ENCODE measurements at regions not wholly inside any gene's neighbourhood (a gene's known extent, or its start where the extent isn't known, plus 50 kb on each side); places are given as distances from the start of the nearest gene placed in this dataset.
"Not testable (repeated sequence)": the region's sequence is repeated elsewhere in the genome, so short reads cannot be mapped to it uniquely, and the experiment has no call there.

- no peaks in the 10 kb centered on the region for H3K36me3 Mint-ChIP-seq (ENCODE audit: insufficient read depth in 2 of 2)
- no peak overlapping the region for H3K27ac Mint-ChIP-seq
- ATAC-seq (replicated peaks in 1 of 2) (no peak), DNase-seq (no peak)
- no peaks in the 10 kb centered on the region for H3K27me3 Mint-ChIP-seq (ENCODE audit: low read depth)
- peaks cover 4 to 10% of the 10 kb centered on the region in 2 donors for H3K9me3 Mint-ChIP-seq
- no peaks in the 10 kb centered on the region for H3K4me1 Mint-ChIP-seq (ENCODE audit: low read depth)
- no peak overlapping the region for H3K4me3 Mint-ChIP-seq
Observed at GRCh38 chr2:107107351-107107750, 221.4 kb upstream of the ST6GAL2 start.

GRCh38 chr2:107108556-107108955 lies 222.6 kb upstream of the ST6GAL2 start:
- H3K4me1 Mint-ChIP-seq (ENCODE audit: low read depth) = no peaks in the 10 kb centered on the region
- DNase-seq (no peak), ATAC-seq (replicated peaks in 1 of 2) (no peak)
- H3K27me3 Mint-ChIP-seq (ENCODE audit: low read depth) = no peaks in the 10 kb centered on the region
- H3K9me3 Mint-ChIP-seq = peaks cover 4 to 10% of the 10 kb centered on the region in 2 donors
- H3K36me3 Mint-ChIP-seq (ENCODE audit: insufficient read depth in 2 of 2) = no peaks in the 10 kb centered on the region
- H3K4me3 Mint-ChIP-seq = no peak overlapping the region
- no peak overlapping the region for H3K27ac Mint-ChIP-seq

- Mint-ChIP-seq H3K27ac (no peak overlapping the region), H3K36me3 (ENCODE audit: insufficient read depth in 2 of 2) (no peaks in the 10 kb centered on the region), H3K4me1 (ENCODE audit: low read depth) (no peaks in the 10 kb centered on the region), H3K9me3 (peaks cover 0 to 4% of the 10 kb centered on the region in 2 donors), H3K27me3 (ENCODE audit: low read depth) (no peaks in the 10 kb centered on the region), H3K4me3 (no peak overlapping the region)
- no peak for ATAC-seq (replicated peaks in 1 of 2)
- DNase-seq = no peak
Observed at GRCh38 chr2:107111623-107112022, 225.7 kb upstream of the ST6GAL2 start.

- H3K36me3 Mint-ChIP-seq (ENCODE audit: insufficient read depth in 2 of 2) = no peaks in the 10 kb centered on the region
- H3K27me3 Mint-ChIP-seq (ENCODE audit: low read depth) = no peaks in the 10 kb centered on the region
- peaks cover 0 to 4% of the 10 kb centered on the region in 2 donors for H3K9me3 Mint-ChIP-seq
- ATAC-seq (replicated peaks in 1 of 2) (no peak), DNase-seq (no peak)
- no peak overlapping the region for H3K27ac Mint-ChIP-seq
- H3K4me3 Mint-ChIP-seq = no peak overlapping the region
- no peaks in the 10 kb centered on the region for H3K4me1 Mint-ChIP-seq (ENCODE audit: low read depth)
Observed at GRCh38 chr2:107112561-107112960, 226.6 kb upstream of the ST6GAL2 start.

- ATAC-seq (replicated peaks in 1 of 2) (no peak), DNase-seq (no peak)
- Mint-ChIP-seq H3K36me3 (ENCODE audit: insufficient read depth in 2 of 2) (no peaks in the 10 kb centered on the region), H3K9me3 (no peaks in the 10 kb centered on the region), H3K4me3 (no peak overlapping the region), H3K27ac (no peak overlapping the region), H3K27me3 (ENCODE audit: low read depth) (no peaks in the 10 kb centered on the region), H3K4me1 (ENCODE audit: low read depth) (no peaks in the 10 kb centered on the region)
Observed at GRCh38 chr2:107128381-107128780, 242.4 kb upstream of the ST6GAL2 start.

- no peak for DNase-seq
- ATAC-seq (replicated peaks in 1 of 2) = no peak
- no peaks in the 10 kb centered on the region for H3K27me3 Mint-ChIP-seq (ENCODE audit: low read depth)
- no peak overlapping the region for H3K27ac Mint-ChIP-seq
- no peak overlapping the region for H3K4me3 Mint-ChIP-seq
- H3K36me3 Mint-ChIP-seq (ENCODE audit: insufficient read depth in 2 of 2) = no peaks in the 10 kb centered on the region
- no peaks in the 10 kb centered on the region for H3K9me3 Mint-ChIP-seq
- H3K4me1 Mint-ChIP-seq (ENCODE audit: low read depth) = no peaks in the 10 kb centered on the region
Observed at GRCh38 chr2:107132070-107132469, 246.1 kb upstream of the ST6GAL2 start.

- no peak for ATAC-seq (replicated peaks in 1 of 2)
- no peaks in the 10 kb centered on the region for H3K36me3 Mint-ChIP-seq (ENCODE audit: insufficient read depth in 2 of 2)
- no peak overlapping the region for H3K27ac Mint-ChIP-seq
- no peak for DNase-seq
- H3K4me1 Mint-ChIP-seq (ENCODE audit: low read depth) = no peaks in the 10 kb centered on the region
- no peaks in the 10 kb centered on the region for H3K27me3 Mint-ChIP-seq (ENCODE audit: low read depth)
- no peaks in the 10 kb centered on the region for H3K9me3 Mint-ChIP-seq
- H3K4me3 Mint-ChIP-seq = no peak overlapping the region
Observed at GRCh38 chr2:107132746-107133145, 246.8 kb upstream of the ST6GAL2 start.

GRCh38 chr2:107133412-107133811 lies 247.4 kb upstream of the ST6GAL2 start:
- ATAC-seq (replicated peaks in 1 of 2) (no peak), DNase-seq (no peak)
- Mint-ChIP-seq H3K9me3 (no peaks in the 10 kb centered on the region), H3K4me3 (no peak overlapping the region), H3K4me1 (ENCODE audit: low read depth) (no peaks in the 10 kb centered on the region), H3K27me3 (ENCODE audit: low read depth) (no peaks in the 10 kb centered on the region), H3K27ac (no peak overlapping the region), H3K36me3 (ENCODE audit: insufficient read depth in 2 of 2) (no peaks in the 10 kb centered on the region)

GRCh38 chr2:107136733-107137132 lies 250.8 kb upstream of the ST6GAL2 start:
- no peaks in the 10 kb centered on the region for H3K36me3 Mint-ChIP-seq (ENCODE audit: insufficient read depth in 2 of 2)
- DNase-seq (no peak), ATAC-seq (replicated peaks in 1 of 2) (no peak)
- no peak overlapping the region for H3K4me3 Mint-ChIP-seq
- no peaks in the 10 kb centered on the region for H3K9me3 Mint-ChIP-seq
- H3K27me3 Mint-ChIP-seq (ENCODE audit: low read depth) = no peaks in the 10 kb centered on the region
- H3K27ac Mint-ChIP-seq = no peak overlapping the region
- no peaks in the 10 kb centered on the region for H3K4me1 Mint-ChIP-seq (ENCODE audit: low read depth)

GRCh38 chr2:107137706-107138105 lies 251.7 kb upstream of the ST6GAL2 start:
- no peaks in the 10 kb centered on the region for H3K4me1 Mint-ChIP-seq (ENCODE audit: low read depth)
- H3K4me3 Mint-ChIP-seq = no peak overlapping the region
- DNase-seq (no peak), ATAC-seq (replicated peaks in 1 of 2) (no peak)
- peaks cover 0 to 4% of the 10 kb centered on the region in 2 donors for H3K9me3 Mint-ChIP-seq
- no peaks in the 10 kb centered on the region for H3K36me3 Mint-ChIP-seq (ENCODE audit: insufficient read depth in 2 of 2)
- no peak overlapping the region for H3K27ac Mint-ChIP-seq
- H3K27me3 Mint-ChIP-seq (ENCODE audit: low read depth) = no peaks in the 10 kb centered on the region

GRCh38 chr2:107146181-107146580 lies 260.2 kb upstream of the ST6GAL2 start:
- H3K9me3 Mint-ChIP-seq = peaks cover 2 to 4% of the 10 kb centered on the region in 2 donors
- H3K36me3 Mint-ChIP-seq (ENCODE audit: insufficient read depth in 2 of 2) = no peaks in the 10 kb centered on the region
- H3K4me3 Mint-ChIP-seq = no peak overlapping the region
- no peak for DNase-seq
- no peak for ATAC-seq (replicated peaks in 1 of 2)
- H3K27me3 Mint-ChIP-seq (ENCODE audit: low read depth) = no peaks in the 10 kb centered on the region
- H3K4me1 Mint-ChIP-seq (ENCODE audit: low read depth) = no peaks in the 10 kb centered on the region
- no peak overlapping the region for H3K27ac Mint-ChIP-seq

GRCh38 chr2:107146645-107147044 lies 260.7 kb upstream of the ST6GAL2 start:
- not testable (repeated sequence) for H3K4me1 Mint-ChIP-seq (ENCODE audit: low read depth); H3K9me3 Mint-ChIP-seq; H3K27ac Mint-ChIP-seq; ATAC-seq (replicated peaks in 1 of 2); DNase-seq; H3K27me3 Mint-ChIP-seq (ENCODE audit: low read depth); H3K4me3 Mint-ChIP-seq; H3K36me3 Mint-ChIP-seq (ENCODE audit: insufficient read depth in 2 of 2)

- Mint-ChIP-seq H3K4me3 (no peak overlapping the region), H3K27ac (no peak overlapping the region), H3K9me3 (peaks cover 0 to 2% of the 10 kb centered on the region in 2 donors), H3K36me3 (ENCODE audit: insufficient read depth in 2 of 2) (no peaks in the 10 kb centered on the region), H3K4me1 (ENCODE audit: low read depth) (no peaks in the 10 kb centered on the region), H3K27me3 (ENCODE audit: low read depth) (no peaks in the 10 kb centered on the region)
- DNase-seq (no peak), ATAC-seq (replicated peaks in 1 of 2) (no peak)
Observed at GRCh38 chr2:107148055-107148454, 262.1 kb upstream of the ST6GAL2 start.

GRCh38 chr2:107148496-107148895 lies 262.5 kb upstream of the ST6GAL2 start:
- Mint-ChIP-seq H3K27me3 (ENCODE audit: low read depth) (no peaks in the 10 kb centered on the region), H3K9me3 (peaks cover 0 to 2% of the 10 kb centered on the region in 2 donors), H3K36me3 (ENCODE audit: insufficient read depth in 2 of 2) (no peaks in the 10 kb centered on the region), H3K4me1 (ENCODE audit: low read depth) (no peaks in the 10 kb centered on the region), H3K4me3 (no peak overlapping the region), H3K27ac (no peak overlapping the region)
- ATAC-seq (replicated peaks in 1 of 2) = no peak
- no peak for DNase-seq
